ENCODE measurements at regions not wholly inside any gene's neighbourhood (a gene's known extent, or its start where the extent isn't known, plus 50 kb on each side); places are given as distances from the start of the nearest gene placed in this dataset.
"Not testable (repeated sequence)": the region's sequence is repeated elsewhere in the genome, so short reads cannot be mapped to it uniquely, and the experiment has no call there.

DNA sequence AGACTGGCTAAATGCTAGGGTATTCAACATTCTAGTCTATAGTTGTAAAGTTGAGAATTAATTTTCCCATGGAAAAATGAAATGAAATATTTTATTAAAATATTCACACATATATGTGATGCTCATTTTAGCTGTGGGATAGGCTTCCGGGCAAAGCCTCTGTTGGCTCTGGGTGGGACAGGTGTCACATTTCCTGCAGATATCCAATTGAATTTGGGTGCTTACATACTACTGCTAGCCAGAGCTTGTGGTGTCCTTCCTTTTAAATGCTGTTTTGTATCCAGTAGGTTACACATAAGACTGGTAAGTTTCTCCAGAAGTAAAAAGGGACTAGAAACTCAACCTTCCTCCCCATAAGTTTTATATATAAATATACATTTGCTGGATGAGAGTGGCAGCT lies 73.8 kb downstream of the RPRM start:
- no peak overlapping the region for H3K4me3 ChIP-seq
- H3K4me1 ChIP-seq, result no peaks in the 10 kb centered on the region
- DNase-seq (ENCODE audit: low spot score in 2 of 2), result no peak
- TF ChIP-seq EP300 (IDR thresholded peaks at IDR 0.05), result no peak
- TF ChIP-seq POLR2A (IDR thresholded peaks at IDR 0.05), result no peak
- TF ChIP-seq, protein P1, sequence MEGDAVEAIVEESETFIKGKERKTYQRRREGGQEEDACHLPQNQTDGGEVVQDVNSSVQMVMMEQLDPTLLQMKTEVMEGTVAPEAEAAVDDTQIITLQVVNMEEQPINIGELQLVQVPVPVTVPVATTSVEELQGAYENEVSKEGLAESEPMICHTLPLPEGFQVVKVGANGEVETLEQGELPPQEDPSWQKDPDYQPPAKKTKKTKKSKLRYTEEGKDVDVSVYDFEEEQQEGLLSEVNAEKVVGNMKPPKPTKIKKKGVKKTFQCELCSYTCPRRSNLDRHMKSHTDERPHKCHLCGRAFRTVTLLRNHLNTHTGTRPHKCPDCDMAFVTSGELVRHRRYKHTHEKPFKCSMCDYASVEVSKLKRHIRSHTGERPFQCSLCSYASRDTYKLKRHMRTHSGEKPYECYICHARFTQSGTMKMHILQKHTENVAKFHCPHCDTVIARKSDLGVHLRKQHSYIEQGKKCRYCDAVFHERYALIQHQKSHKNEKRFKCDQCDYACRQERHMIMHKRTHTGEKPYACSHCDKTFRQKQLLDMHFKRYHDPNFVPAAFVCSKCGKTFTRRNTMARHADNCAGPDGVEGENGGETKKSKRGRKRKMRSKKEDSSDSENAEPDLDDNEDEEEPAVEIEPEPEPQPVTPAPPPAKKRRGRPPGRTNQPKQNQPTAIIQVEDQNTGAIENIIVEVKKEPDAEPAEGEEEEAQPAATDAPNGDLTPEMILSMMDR (IDR thresholded peaks at IDR 0.05), result no peak
- no peaks in the 10 kb centered on the region for H3K9me3 ChIP-seq
- H3K27ac ChIP-seq, result no peak overlapping the region
- H3K36me3 ChIP-seq, result no peaks in the 10 kb centered on the region
- 74 to 86% methylated on average over 1 of the region's 1 CpG for WGBS, 2 donors
- H3K27me3 ChIP-seq, result no peaks in the 10 kb centered on the region

DNA sequence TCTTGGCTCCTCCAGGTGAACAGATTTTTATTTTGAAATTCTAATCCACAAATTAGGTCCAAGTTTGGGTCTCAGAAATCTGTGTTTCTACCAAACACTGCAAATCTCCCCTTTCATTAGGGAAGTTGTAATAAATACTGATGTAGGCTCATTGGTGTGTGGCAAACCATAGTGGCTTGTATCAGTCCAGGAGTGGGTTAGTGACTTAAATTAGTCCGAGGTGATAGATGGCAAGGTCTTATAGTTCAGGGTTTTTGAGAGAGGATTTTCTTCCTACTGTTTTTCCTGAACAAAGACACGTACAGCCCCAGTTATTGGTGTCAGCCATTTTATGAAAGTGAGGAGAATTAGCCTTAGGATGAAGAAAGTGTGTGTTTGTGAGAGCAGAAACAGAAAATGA lies 74.6 kb downstream of the RPRM start:
- Histone ChIP-seq H3K36me3 (no peaks in the 10 kb centered on the region), H3K4me3 (no peak overlapping the region), H3K9me3 (no peaks in the 10 kb centered on the region), H3K4me1 (no peaks in the 10 kb centered on the region), H3K27me3 (no peaks in the 10 kb centered on the region), H3K27ac (no peak overlapping the region)
- 73 to 76% methylated on average over 2 of the region's 2 CpGs for WGBS, 2 donors
- DNase-seq (ENCODE audit: low spot score in 2 of 2), result no peak
- TF ChIP-seq EP300 (IDR thresholded peaks at IDR 0.05) (no peak), POLR2A (IDR thresholded peaks at IDR 0.05) (no peak)
- TF ChIP-seq, protein P1 (IDR thresholded peaks at IDR 0.05), result no peak

DNA sequence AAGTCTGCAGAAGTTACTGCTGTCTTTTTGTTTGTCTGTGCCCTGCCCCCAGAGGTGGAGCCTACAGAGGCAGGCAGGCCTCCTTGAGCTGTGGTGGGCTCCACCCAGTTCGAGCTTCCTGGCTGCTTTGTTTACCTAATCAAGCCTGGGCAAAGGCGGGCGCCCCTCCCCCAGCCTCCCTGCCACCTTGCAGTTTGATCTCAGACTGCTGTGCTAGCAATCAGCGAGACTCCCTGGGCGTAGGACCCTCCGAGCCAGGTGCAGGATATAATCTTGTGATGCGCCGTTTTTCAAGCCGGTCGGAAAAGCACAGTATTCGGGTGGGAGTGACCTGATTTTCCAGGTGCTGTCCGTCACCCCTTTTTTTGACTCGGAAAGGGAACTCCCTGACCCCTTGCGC lies 75.2 kb downstream of the RPRM start:
- H3K9me3 ChIP-seq; H3K4me1 ChIP-seq; H3K4me3 ChIP-seq; H3K36me3 ChIP-seq; H3K27me3 ChIP-seq; DNase-seq (ENCODE audit: low spot score in 2 of 2); H3K27ac ChIP-seq: not testable (repeated sequence)
- 72 to 95% methylated on average over 13 to 14 of the region's 14 CpGs for WGBS, 2 donors

DNA sequence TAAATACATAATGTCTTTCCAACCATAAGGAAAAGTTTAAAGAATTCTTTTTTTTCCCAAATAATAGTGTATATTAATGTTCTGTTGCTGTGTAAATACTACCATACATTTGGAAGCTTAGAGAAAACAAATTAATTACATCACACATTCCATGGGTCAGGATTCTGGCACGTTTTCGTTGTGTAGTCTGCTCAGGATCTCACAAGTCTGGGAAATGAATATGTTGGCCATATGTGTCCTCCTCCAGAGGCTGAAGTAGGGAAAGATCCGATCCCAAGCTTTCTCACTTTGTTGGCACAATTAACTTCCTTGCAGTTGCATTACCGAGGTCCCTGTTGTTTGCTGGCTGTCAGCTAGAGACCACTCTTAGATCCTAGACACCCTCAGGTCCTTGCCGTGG lies 83.9 kb downstream of the RPRM start:
- Histone ChIP-seq H3K27me3 (no peaks in the 10 kb centered on the region), H3K36me3 (no peaks in the 10 kb centered on the region), H3K9me3 (peaks cover 0 to 10% (median 0%) of the 10 kb centered on the region in 4 donors), H3K4me1 (no peaks in the 10 kb centered on the region), H3K4me3 (no peak overlapping the region), H3K27ac (no peak overlapping the region)
- 58 to 63% methylated on average over 5 of the region's 5 CpGs for WGBS, 2 donors
- no peak for DNase-seq (ENCODE audit: low spot score in 2 of 2)
- TF ChIP-seq, protein P1 (IDR thresholded peaks at IDR 0.05), result no peak

DNA sequence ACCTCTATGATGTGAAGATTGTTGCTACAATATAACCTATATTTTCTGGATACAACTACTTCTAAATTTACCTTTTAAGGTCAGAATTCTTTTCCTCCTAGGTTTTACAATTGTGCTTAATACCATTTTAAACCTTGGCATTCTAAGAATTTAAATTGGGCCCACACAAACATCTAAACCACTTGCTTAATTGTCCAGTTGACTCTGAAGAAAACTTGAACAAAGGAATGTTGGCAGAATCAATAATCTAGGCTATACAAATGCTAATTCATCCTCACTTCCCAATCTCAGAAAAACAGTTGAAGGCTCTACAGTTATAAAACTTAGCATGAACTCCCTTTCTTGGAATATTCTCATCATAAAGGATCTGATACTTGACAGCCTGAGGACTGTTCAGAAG lies 84.3 kb downstream of the RPRM start:
- no peaks in the 10 kb centered on the region for H3K36me3 ChIP-seq
- no peak for DNase-seq (ENCODE audit: low spot score in 2 of 2)
- H3K27ac ChIP-seq, result no peak overlapping the region
- H3K9me3 ChIP-seq, result peaks cover 0 to 10% (median 0%) of the 10 kb centered on the region in 4 donors
- H3K27me3 ChIP-seq, result no peaks in the 10 kb centered on the region
- no peak overlapping the region for H3K4me3 ChIP-seq
- TF ChIP-seq, protein P1 (IDR thresholded peaks at IDR 0.05), result no peak
- TF ChIP-seq EP300 (IDR thresholded peaks at IDR 0.05), result no peak
- no peak for TF ChIP-seq POLR2A (IDR thresholded peaks at IDR 0.05)
- no peaks in the 10 kb centered on the region for H3K4me1 ChIP-seq

DNA sequence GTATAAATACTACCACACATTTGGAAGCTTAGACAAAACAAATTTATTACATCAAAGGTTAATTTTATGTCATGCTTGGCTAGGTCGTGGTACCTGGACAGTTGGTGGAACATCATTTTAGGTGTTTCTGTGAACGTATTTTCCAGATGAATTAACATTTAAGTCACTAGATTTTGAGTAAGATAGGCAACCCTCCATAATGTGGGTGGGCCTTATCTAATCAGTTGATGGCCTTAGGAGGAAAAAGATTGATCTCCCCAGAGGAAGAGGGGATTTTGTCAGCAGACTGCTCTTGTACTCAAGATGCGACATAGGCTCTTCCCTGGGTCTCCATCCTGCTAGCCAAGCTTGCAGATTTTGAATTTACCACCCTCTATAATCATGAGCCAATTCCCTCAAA lies 85.0 kb downstream of the RPRM start:
- DNase-seq (ENCODE audit: low spot score in 2 of 2), result no peak
- H3K4me3 ChIP-seq, result no peak overlapping the region
- TF ChIP-seq POLR2A (IDR thresholded peaks at IDR 0.05) (no peak), EP300 (IDR thresholded peaks at IDR 0.05) (no peak)
- TF ChIP-seq, protein P1 (IDR thresholded peaks at IDR 0.05), result no peak
- H3K4me1 ChIP-seq, result no peaks in the 10 kb centered on the region
- no peak overlapping the region for H3K27ac ChIP-seq
- H3K9me3 ChIP-seq, result peaks cover 0 to 10% (median 0%) of the 10 kb centered on the region in 4 donors
- no peaks in the 10 kb centered on the region for H3K27me3 ChIP-seq
- WGBS, 2 donors, result 82 to 85% methylated on average over 3 of the region's 3 CpGs
- H3K36me3 ChIP-seq, result no peaks in the 10 kb centered on the region
